ENCODE measurements at regions not wholly inside any gene's neighbourhood (a gene's known extent, or its start where the extent isn't known, plus 50 kb on each side); places are given as distances from the start of the nearest gene placed in this dataset.
"Not testable (repeated sequence)": the region's sequence is repeated elsewhere in the genome, so short reads cannot be mapped to it uniquely, and the experiment has no call there.

GRCh38 chr2:225779829-225780228 lies 380.3 kb downstream of the NYAP2 start:
- FAIRE-seq: no peak

DNA sequence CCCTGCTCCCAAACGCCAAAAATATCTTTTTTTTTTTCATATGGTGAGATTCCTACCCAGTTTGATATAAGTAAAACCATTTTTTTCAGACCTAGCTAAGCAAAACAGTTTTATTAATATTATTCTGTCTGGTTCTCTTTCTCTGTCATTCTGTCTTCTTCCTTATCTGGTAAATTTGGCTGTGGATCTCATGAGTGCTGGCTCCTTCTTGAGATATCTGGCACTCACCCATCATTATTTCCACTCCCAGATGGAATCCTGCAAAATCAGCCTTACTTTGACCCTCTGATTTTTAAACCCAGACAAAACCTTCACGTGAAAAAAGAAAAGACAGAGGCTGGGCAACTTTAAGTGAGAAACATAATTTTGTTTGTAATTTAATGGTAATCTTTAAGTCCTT lies 373.6 kb downstream of the NYAP2 start:
- DNase-seq (ENCODE audit: extremely low spot score, insufficient read length, low read depth): no peak
- no peak for FAIRE-seq

More at GRCh38 chr2:225779829-225780228, 380.3 kb downstream of the NYAP2 start:
- DNase-seq (ENCODE audit: extremely low spot score, insufficient read length, low read depth): no peak

GRCh38 chr2:225771701-225772100 lies 372.2 kb downstream of the NYAP2 start:
- no peak for FAIRE-seq

GRCh38 chr2:225768741-225769140 lies 369.2 kb downstream of the NYAP2 start:
- no peak for FAIRE-seq
- no peak for DNase-seq (ENCODE audit: extremely low spot score, insufficient read length, low read depth)

More at GRCh38 chr2:225771701-225772100, 372.2 kb downstream of the NYAP2 start:
- DNase-seq (ENCODE audit: extremely low spot score, insufficient read length, low read depth): no peak

DNA sequence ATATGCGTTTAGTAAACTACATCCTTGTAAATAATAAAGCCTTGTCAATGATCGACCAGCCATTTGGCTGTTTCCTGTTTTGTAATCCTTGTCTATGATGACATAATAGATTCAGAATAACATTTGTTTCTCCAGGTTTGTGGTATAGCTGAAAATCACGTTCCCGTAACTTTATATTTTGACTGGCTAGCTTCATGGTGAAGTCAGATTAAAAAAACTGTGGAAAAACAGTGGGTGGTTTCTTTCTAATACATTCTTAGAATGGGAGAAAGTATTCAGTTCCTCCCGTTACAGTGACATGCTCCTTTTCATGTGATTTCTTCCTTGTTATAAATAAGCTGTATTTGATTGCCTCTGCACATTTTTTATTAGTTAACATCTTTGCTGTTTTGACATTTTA lies 366.9 kb downstream of the NYAP2 start:
- DNase-seq (ENCODE audit: extremely low spot score, insufficient read length, low read depth) (no peak), FAIRE-seq (no peak)

GRCh38 chr2:225765820-225766219 lies 366.3 kb downstream of the NYAP2 start:
- FAIRE-seq (no peak), DNase-seq (ENCODE audit: extremely low spot score, insufficient read length, low read depth) (no peak)

DNA sequence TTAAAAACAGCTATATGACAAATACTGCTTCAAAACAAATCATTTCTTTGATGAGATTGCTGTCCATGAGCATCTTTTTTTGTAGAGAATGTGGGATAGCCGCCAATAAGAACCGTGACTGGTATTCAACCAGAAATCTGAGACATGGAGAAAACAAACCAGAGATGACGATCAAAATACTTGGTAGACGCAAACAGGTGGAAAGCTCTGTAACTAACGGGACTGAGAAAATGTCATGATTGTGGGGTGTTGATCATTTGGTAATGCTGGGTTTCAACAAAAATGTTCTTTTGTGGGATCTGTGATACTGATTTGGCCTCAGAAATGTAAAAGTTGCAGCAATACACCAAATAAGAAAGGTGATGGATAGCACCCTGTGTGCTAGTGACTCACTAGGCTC lies 364.8 kb downstream of the NYAP2 start:
- DNase-seq (ENCODE audit: extremely low spot score, insufficient read length, low read depth) (no peak), FAIRE-seq (no peak)

DNA sequence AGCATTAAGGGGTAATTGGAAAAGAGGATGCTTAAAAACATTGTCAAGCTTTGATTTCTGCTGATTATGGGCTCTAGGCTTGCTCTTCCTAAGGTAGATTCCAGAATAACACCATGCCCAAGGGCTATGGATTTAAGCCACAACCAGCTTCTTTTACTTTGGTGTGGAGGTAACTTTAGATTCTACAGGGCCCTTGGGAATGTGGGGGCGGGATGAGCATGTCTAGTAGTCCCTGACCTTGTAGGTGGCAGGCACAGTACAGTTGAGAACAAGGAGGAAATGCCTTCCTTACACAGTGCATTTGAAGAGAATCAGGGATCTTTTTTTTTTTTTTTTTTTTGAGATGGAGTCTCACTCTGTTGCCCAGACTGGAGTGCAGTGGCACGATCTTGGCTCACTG lies 364.2 kb downstream of the NYAP2 start:
- no peak for DNase-seq (ENCODE audit: extremely low spot score, insufficient read length, low read depth)

DNA sequence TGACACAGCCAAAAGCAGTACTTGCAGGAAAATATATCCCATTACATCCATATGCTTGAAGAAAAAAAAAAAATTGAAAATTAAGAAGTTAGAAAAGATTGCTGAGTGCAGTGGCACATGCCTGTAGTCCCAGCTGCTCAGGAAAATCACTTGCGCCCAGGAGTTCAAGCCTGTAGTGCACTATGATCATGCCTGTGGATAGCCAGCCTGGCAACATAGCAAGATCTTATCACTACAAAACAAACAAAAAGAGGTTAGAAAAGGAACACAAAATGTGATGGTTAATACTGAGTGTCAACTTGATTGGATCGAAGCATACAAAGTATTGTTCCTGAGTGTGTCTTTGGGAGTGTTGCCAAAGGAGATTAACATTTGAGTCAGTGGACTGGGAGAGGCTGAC lies 361.9 kb downstream of the NYAP2 start:
- DNase-seq (ENCODE audit: extremely low spot score, insufficient read length, low read depth) (no peak), FAIRE-seq (no peak)

More for the DNA sequence above, 364.2 kb downstream of the NYAP2 start:
- FAIRE-seq: no peak

DNA sequence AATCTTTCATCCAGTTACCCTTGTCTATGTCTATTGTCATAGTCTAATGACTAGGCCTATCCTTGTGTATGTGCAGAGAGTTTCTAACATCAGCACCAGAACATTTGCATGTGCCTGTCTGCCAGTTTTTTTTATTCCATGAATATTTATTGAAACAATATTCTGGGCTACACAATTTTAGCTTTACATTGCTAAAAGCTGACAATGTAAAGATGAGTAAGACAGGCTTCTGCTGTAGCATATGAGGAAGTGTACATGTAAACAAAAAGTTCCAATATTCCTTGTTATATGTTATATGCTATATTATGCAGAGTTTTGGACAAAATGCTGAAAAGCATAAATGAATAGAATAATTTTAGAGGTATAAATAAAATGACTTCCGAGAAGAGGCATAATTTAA lies 357.7 kb downstream of the NYAP2 start:
- DNase-seq (ENCODE audit: extremely low spot score, insufficient read length, low read depth) (no peak), FAIRE-seq (no peak)

GRCh38 chr2:225756198-225756597 lies 356.7 kb downstream of the NYAP2 start:
- no peak for FAIRE-seq
- DNase-seq (ENCODE audit: extremely low spot score, insufficient read length, low read depth): no peak

- DNase-seq (ENCODE audit: extremely low spot score, insufficient read length, low read depth) (no peak), FAIRE-seq (no peak)
Measured at GRCh38 chr2:225748609-225749008, 349.1 kb downstream of the NYAP2 start.

- not testable (repeated sequence) for DNase-seq (ENCODE audit: extremely low spot score, insufficient read length, low read depth); FAIRE-seq
Measured at GRCh38 chr2:225743996-225744395, 344.5 kb downstream of the NYAP2 start.

DNA sequence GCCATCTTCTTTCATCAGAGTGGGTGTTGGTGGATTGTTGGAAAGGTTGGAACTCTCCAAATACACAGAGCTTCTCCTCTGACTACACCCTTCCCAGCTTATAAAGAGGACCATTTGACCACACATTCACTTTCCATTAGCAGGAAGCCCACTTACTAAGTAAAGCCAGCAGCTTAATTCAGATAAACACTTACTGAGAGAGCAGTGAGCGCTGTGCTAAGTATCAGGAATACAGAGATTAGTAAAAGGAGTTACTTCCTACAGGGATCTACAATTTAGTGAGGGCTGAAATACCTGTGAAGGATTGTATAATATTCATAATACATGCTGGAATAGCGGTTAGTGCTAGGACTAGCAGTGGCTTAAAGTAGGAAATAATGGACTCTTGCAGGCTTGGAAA lies 343.0 kb downstream of the NYAP2 start:
- no peak for FAIRE-seq
- DNase-seq (ENCODE audit: extremely low spot score, insufficient read length, low read depth): no peak

- no peak for FAIRE-seq
- no peak for DNase-seq (ENCODE audit: extremely low spot score, insufficient read length, low read depth)
Measured at GRCh38 chr2:225740086-225740485, 340.6 kb downstream of the NYAP2 start.

DNA sequence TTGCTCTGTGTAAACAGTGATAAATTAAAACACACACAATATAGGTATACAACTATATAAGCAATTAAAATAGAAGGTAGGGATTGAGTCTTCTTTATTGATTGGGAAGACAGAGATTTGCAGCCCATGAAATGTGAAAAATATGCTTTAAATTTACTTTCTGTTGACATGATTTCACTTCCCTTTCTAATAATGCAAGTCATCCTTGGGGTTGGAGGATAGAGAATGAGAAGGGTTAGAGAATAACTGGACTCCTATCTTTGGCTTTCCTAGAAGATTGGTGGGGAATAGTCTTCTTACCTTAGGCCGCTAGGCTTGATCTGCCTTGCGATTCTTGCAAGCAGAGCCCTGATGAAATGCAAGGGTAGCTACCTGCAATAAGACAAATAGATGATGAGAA lies 339.8 kb downstream of the NYAP2 start:
- FAIRE-seq (no peak), DNase-seq (ENCODE audit: extremely low spot score, insufficient read length, low read depth) (no peak)

- no peak for FAIRE-seq
Measured at GRCh38 chr2:225738735-225739134, 339.2 kb downstream of the NYAP2 start.

GRCh38 chr2:225737556-225737955 lies 338.0 kb downstream of the NYAP2 start:
- FAIRE-seq (no peak), DNase-seq (ENCODE audit: extremely low spot score, insufficient read length, low read depth) (no peak)

More at GRCh38 chr2:225738735-225739134, 339.2 kb downstream of the NYAP2 start:
- no peak for DNase-seq (ENCODE audit: extremely low spot score, insufficient read length, low read depth)

GRCh38 chr2:225735844-225736243 lies 336.3 kb downstream of the NYAP2 start:
- no peak for FAIRE-seq

DNA sequence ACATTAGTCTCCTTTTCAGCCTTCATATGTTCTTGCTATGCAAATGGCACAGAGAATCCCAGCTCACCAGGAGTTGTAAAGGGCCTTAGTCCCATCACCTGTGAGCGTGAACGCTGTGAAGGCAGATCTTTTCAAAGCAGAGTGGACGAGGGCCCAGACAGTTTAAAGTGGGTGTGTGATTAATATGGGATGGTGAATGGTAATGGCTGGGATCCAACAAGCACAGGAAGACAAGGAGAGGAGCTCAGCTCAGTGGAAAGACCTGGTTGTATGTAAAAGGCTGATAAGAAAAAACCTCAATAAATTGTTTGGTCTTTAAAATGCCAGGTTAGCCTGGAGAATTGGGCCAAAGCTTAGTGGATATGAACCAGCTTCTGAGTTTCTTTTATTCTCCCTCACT lies 326.2 kb downstream of the NYAP2 start:
- no peak for FAIRE-seq

More at GRCh38 chr2:225735844-225736243, 336.3 kb downstream of the NYAP2 start:
- DNase-seq (ENCODE audit: extremely low spot score, insufficient read length, low read depth): no peak

More for the DNA sequence above, 326.2 kb downstream of the NYAP2 start:
- DNase-seq (ENCODE audit: extremely low spot score, insufficient read length, low read depth): no peak
